GM18508 (cell line): ENCODE measurements at regions not wholly inside any gene's neighbourhood (a gene's known extent, or its start where the extent isn't known, plus 50 kb on each side); places are given as distances from the start of the nearest gene placed in this dataset.
A peak's percentile ranks its signal among the peaks of the same experiment; 100 is the strongest.

Experiments
- ATAC-seq: cut with Tn5 transposase; IDR thresholded peaks from one replicate; pipeline ENCODE4 v1.9.1; 2021; ENCODE audit warnings: moderate number of reproducible peaks; ENCODE audit not compliant: insufficient read depth, unreplicated experiment

GRCh38 chr1:235027076-235027861, 101.4 kb downstream of the TOMM20 start:
- no peak for ATAC-seq

- ATAC-seq, result no peak
Observed at GRCh38 chr1:235025422-235025984, 103.1 kb downstream of the TOMM20 start.

GRCh38 chr1:235024711-235025421, 103.8 kb downstream of the TOMM20 start:
- ATAC-seq, result no peak

- no peak for ATAC-seq
Observed at GRCh38 chr1:235023711-235024439, 104.8 kb downstream of the TOMM20 start.

GRCh38 chr1:235022981-235023710, 105.5 kb downstream of the TOMM20 start:
- no peak for ATAC-seq

GRCh38 chr1:235022341-235022980, 106.2 kb downstream of the TOMM20 start:
- ATAC-seq, result no peak

- no peak for ATAC-seq
Observed at GRCh38 chr1:235021815-235022214, 106.8 kb downstream of the TOMM20 start.

GRCh38 chr1:235021321-235021720, 107.3 kb downstream of the TOMM20 start:
- no peak for ATAC-seq

GRCh38 chr1:235019961-235020360, 108.7 kb downstream of the TOMM20 start:
- no peak for ATAC-seq

- ATAC-seq, result no peak
Observed at GRCh38 chr1:235019471-235019870, 109.2 kb downstream of the TOMM20 start.

- ATAC-seq, result no peak
Observed at GRCh38 chr1:235018720-235019444, 109.8 kb downstream of the TOMM20 start.

- ATAC-seq, result no peak
Observed at GRCh38 chr1:235018161-235018560, 110.5 kb downstream of the TOMM20 start.

- ATAC-seq, result no peak
Observed at GRCh38 chr1:235017719-235018118, 110.9 kb downstream of the TOMM20 start.

- ATAC-seq, result no peak
Observed at GRCh38 chr1:235017191-235017590, 111.4 kb downstream of the TOMM20 start.

GRCh38 chr1:235015291-235015985, 113.2 kb downstream of the TOMM20 start:
- peak; percentile 24 for ATAC-seq

- no peak for ATAC-seq
Observed at GRCh38 chr1:235014756-235015155, 113.9 kb downstream of the TOMM20 start.

- no peak for ATAC-seq
Observed at GRCh38 chr1:235013512-235013911, 115.1 kb downstream of the TOMM20 start.

- ATAC-seq, result no peak
Observed at GRCh38 chr1:235012436-235013210, 116.0 kb downstream of the TOMM20 start.
